ENCODE measurements at regions not wholly inside any gene's neighbourhood (a gene's known extent, or its start where the extent isn't known, plus 50 kb on each side); places are given as distances from the start of the nearest gene placed in this dataset.

DNA sequence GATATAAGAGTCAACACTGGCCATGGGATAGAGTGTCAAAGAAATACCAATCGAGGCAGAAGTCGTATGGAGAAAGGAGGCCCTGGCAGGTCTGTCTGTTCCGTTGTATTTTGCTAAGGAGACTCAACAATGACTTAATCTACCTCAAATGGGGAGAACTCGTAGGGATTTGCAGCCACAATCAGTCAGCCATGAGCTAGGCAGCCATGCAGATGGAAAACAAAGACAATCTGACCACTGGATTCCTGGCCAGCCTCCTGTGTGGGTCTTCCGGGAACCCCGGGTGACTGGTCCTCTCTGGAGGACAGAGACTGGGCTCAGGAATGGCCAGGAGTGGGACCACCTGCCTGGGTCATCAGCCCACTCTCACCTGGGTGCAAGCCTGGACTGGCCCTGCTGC, 167.8 kb downstream of the ETS2 start:
- no peak for FAIRE-seq
- H3K9me3 ChIP-seq (replicated peaks; ENCODE audit: control insufficient read depth, insufficient read depth, low read length) = no peaks in the 10 kb centered on the region
- ChIA-PET CTCF (interaction anchor here (1.0 kb wide), 1 partner anchor 78 kb away, joined by 3 read pairs; no protein-coding TSS in a partner anchor), POLR2A (no interaction called here)
- intact Hi-C loops (cut with micrococcal nuclease) (no loop called here), dilution Hi-C loops (cut with MboI; ENCODE audit: extremely low pct_ligation_motif_present, low sequenced_read_pairs) (no loop called here)
- no peak for DNase-seq (ENCODE audit: low read depth, low spot score)
- H2AFZ ChIP-seq (ENCODE audit: low read depth, low read length) = no peak overlapping the region
- BruUV-seq (replicated peaks) = no TSS peak
- no peak overlapping the region for H3K4me2 ChIP-seq (ENCODE audit: insufficient read depth, low read length)
- no peaks in the 10 kb centered on the region for H4K20me1 ChIP-seq (replicated peaks; ENCODE audit: control insufficient read depth, extremely low read depth, insufficient read depth, low read length)
- TF ChIP-seq FOS (IDR thresholded peaks at IDR 0.05; ENCODE audit: borderline replicate concordance, insufficient read depth, low read length) (no peak), MAX (IDR thresholded peaks at IDR 0.05; ENCODE audit: insufficient read depth, insufficient read length) (no peak), EZH2 (IDR thresholded peaks at IDR 0.05; ENCODE audit: borderline replicate concordance, low read depth, low read length, severe bottlenecking) (no peak), POLR2AphosphoS5 (IDR thresholded peaks at IDR 0.05; ENCODE audit: insufficient read depth, low read depth, low read length) (no peak), JUN (IDR thresholded peaks at IDR 0.05; ENCODE audit: borderline replicate concordance, insufficient read depth, insufficient read length, low read depth) (no peak), GATA2 (IDR thresholded peaks at IDR 0.05; ENCODE audit: insufficient read depth, insufficient read length, low read depth, low read length) (no peak), POLR2A (IDR thresholded peaks at IDR 0.05; ENCODE audit: low read depth, low read length) (no peak)
- TF ChIP-seq, protein P1, sequence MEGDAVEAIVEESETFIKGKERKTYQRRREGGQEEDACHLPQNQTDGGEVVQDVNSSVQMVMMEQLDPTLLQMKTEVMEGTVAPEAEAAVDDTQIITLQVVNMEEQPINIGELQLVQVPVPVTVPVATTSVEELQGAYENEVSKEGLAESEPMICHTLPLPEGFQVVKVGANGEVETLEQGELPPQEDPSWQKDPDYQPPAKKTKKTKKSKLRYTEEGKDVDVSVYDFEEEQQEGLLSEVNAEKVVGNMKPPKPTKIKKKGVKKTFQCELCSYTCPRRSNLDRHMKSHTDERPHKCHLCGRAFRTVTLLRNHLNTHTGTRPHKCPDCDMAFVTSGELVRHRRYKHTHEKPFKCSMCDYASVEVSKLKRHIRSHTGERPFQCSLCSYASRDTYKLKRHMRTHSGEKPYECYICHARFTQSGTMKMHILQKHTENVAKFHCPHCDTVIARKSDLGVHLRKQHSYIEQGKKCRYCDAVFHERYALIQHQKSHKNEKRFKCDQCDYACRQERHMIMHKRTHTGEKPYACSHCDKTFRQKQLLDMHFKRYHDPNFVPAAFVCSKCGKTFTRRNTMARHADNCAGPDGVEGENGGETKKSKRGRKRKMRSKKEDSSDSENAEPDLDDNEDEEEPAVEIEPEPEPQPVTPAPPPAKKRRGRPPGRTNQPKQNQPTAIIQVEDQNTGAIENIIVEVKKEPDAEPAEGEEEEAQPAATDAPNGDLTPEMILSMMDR (IDR thresholded peaks at IDR 0.05; ENCODE audit: extremely low read depth in 1 of 2, insufficient read depth in 1 of 2, low read depth in 1 of 2, low read length in 2 of 2) = no peak
- no peak overlapping the region for H3K27ac ChIP-seq (ENCODE audit: insufficient read depth, low read depth, low read length)
- H3K4me3 ChIP-seq (replicated peaks in 1 of 3; ENCODE audit: insufficient read depth in 1 of 3, low read depth in 1 of 3, low read length in 3 of 3) = no peak overlapping the region
- no peaks in the 10 kb centered on the region for H3K27me3 ChIP-seq (ENCODE audit: control insufficient read depth in 2 of 2, insufficient read depth in 2 of 2, low read length in 2 of 2)
- no peaks in the 10 kb centered on the region for H3K9me1 ChIP-seq (replicated peaks; ENCODE audit: control insufficient read depth, extremely low read depth, insufficient read depth, low read length)
- H3K36me3 ChIP-seq (ENCODE audit: control insufficient read depth in 2 of 2, extremely low read depth in 1 of 2, insufficient read depth in 2 of 2, low read length in 2 of 2) = no peaks in the 10 kb centered on the region
- H3K4me1 ChIP-seq (ENCODE audit: control insufficient read depth, extremely low read depth, insufficient read depth, low read length) = peaks cover 15% of the 10 kb centered on the region
- no peak overlapping the region for H3K9ac ChIP-seq (replicated peaks; ENCODE audit: extremely low read depth, insufficient read depth, low read length)
- H3K79me2 ChIP-seq (ENCODE audit: control insufficient read depth, insufficient read depth, low read length) = no peaks in the 10 kb centered on the region

Data from endothelial cell of umbilical vein (primary cell).